ENCODE measurements at regions not wholly inside any gene's neighbourhood (a gene's known extent, or its start where the extent isn't known, plus 50 kb on each side); places are given as distances from the start of the nearest gene placed in this dataset.
A peak's percentile ranks its signal among the peaks of the same experiment; 100 is the strongest.

DNA sequence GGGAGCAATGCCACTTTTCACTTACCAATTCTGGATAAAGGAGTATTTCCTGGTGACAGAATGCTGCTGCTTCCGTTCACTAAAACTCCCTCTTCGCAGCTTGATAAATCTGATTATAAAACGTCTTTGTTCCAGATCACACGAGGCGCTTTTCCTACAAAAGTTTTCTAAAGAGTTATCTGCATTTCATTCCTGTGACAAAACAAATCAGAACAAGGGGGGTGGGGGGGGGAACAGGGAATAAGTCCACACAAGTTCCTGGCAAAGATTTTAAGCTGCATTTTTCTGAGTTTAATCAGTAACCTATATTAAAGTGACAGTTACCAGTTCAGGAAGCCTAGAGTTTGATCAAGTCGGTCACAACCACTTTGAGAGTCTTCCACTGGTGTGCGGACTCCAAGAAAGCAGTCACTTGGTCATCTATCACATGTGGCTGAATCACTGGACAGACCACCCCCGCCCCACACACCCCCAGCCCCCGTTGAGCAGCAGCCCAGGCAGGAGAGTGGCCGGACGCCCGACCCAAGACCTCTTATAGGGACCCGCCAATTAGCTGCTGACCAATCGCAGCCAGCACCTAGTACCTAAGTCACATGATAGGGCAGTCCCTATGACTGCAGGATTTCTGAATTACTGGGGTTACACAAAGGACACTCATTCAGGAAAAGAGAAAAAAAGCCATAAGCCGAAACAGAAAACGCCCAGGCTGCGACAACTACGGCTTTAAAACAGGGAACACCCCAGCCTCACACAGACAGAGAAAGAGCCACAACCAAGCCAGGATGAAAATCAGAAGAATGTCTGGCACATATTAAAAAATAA lies 569.3 kb upstream of the DIPK2B start:
- no peaks in the 10 kb centered on the region for H3K9me3 ChIP-seq (ENCODE audit: severe bottlenecking)
- DNase-seq (ENCODE audit: low spot score) (no peak), ATAC-seq (ENCODE audit: low read depth) (peak; percentile 58)
- H3K4me3 ChIP-seq (ENCODE audit: severe bottlenecking), result peak overlapping the region; percentile 53
- no peaks in the 10 kb centered on the region for H3K27me3 ChIP-seq (ENCODE audit: insufficient read depth, poor library complexity, severe bottlenecking)
- H3K36me3 ChIP-seq (ENCODE audit: low read depth), result peaks cover 58% of the 10 kb centered on the region
- TF ChIP-seq CTCF (IDR thresholded peaks at IDR 0.05; ENCODE audit: poor library complexity, severe bottlenecking), result no peak
- peaks cover 45% of the 10 kb centered on the region for H3K4me1 ChIP-seq (ENCODE audit: insufficient read depth, poor library complexity, severe bottlenecking)
- H3K27ac ChIP-seq (ENCODE audit: poor library complexity, severe bottlenecking), result peak overlapping the region; percentile 97

GRCh38 chrX:45768666-45769236 lies 568.1 kb upstream of the DIPK2B start:
- H3K27me3 ChIP-seq (ENCODE audit: insufficient read depth, poor library complexity, severe bottlenecking), result no peaks in the 10 kb centered on the region
- peak overlapping the region; percentile 53 for H3K4me3 ChIP-seq (ENCODE audit: severe bottlenecking)
- ATAC-seq (ENCODE audit: low read depth), result no peak
- peaks cover 68% of the 10 kb centered on the region for H3K36me3 ChIP-seq (ENCODE audit: low read depth)
- peaks cover 43% of the 10 kb centered on the region for H3K4me1 ChIP-seq (ENCODE audit: insufficient read depth, poor library complexity, severe bottlenecking)
- peak overlapping the region; percentile 97 for H3K27ac ChIP-seq (ENCODE audit: poor library complexity, severe bottlenecking)
- DNase-seq (ENCODE audit: low spot score), result no peak
- TF ChIP-seq CTCF (IDR thresholded peaks at IDR 0.05; ENCODE audit: poor library complexity, severe bottlenecking), result no peak
- no peaks in the 10 kb centered on the region for H3K9me3 ChIP-seq (ENCODE audit: severe bottlenecking)

- H3K36me3 ChIP-seq (ENCODE audit: low read depth), result peaks cover 86% of the 10 kb centered on the region
- ATAC-seq (ENCODE audit: low read depth), result no peak
- H3K4me3 ChIP-seq (ENCODE audit: severe bottlenecking), result peak overlapping the region; percentile 53
- TF ChIP-seq CTCF (IDR thresholded peaks at IDR 0.05; ENCODE audit: poor library complexity, severe bottlenecking), result no peak
- H3K27ac ChIP-seq (ENCODE audit: poor library complexity, severe bottlenecking), result peak overlapping the region; percentile 97
- DNase-seq (ENCODE audit: low spot score), result no peak
- H3K9me3 ChIP-seq (ENCODE audit: severe bottlenecking), result no peaks in the 10 kb centered on the region
- H3K27me3 ChIP-seq (ENCODE audit: insufficient read depth, poor library complexity, severe bottlenecking), result no peaks in the 10 kb centered on the region
- peaks cover 43% of the 10 kb centered on the region for H3K4me1 ChIP-seq (ENCODE audit: insufficient read depth, poor library complexity, severe bottlenecking)
Measured at GRCh38 chrX:45766981-45767501, 566.4 kb upstream of the DIPK2B start.

DNA sequence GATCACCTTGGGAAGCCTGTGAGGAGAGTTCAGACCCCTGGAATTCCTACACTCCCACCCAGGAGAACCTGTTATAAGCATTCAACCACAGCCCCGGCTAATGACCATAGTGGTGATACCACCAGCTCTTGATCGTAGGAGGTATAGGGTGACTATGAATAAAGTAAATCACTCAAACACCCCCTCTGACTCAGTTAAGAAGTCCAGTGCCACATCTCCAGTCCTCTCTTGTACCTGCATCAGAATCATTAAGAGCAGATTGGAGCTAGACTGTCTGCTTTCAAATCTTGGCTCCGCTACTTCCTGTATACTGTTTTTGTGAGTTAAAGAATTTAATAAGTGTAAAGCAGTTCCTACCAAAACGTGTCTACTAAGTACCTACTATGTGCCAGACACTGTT lies 565.1 kb upstream of the DIPK2B start:
- Histone ChIP-seq H3K4me1 (ENCODE audit: insufficient read depth, poor library complexity, severe bottlenecking) (peaks cover 56% of the 10 kb centered on the region), H3K36me3 (ENCODE audit: low read depth) (peaks cover 95% of the 10 kb centered on the region), H3K27me3 (ENCODE audit: insufficient read depth, poor library complexity, severe bottlenecking) (no peaks in the 10 kb centered on the region), H3K4me3 (ENCODE audit: severe bottlenecking) (peak overlapping the region; percentile 53), H3K27ac (ENCODE audit: poor library complexity, severe bottlenecking) (peak overlapping the region; percentile 97), H3K9me3 (ENCODE audit: severe bottlenecking) (no peaks in the 10 kb centered on the region)
- TF ChIP-seq CTCF (IDR thresholded peaks at IDR 0.05; ENCODE audit: poor library complexity, severe bottlenecking), result no peak
- ATAC-seq (ENCODE audit: low read depth) (peak; percentile 27; the same call in 2 of the 3 replicates), DNase-seq (ENCODE audit: low spot score) (no peak)

All from RWPE2 (cell line).